DND-41 (cell line): ENCODE measurements at regions not wholly inside any gene's neighbourhood (a gene's known extent, or its start where the extent isn't known, plus 50 kb on each side); places are given as distances from the start of the nearest gene placed in this dataset.
"Not testable (repeated sequence)": the region's sequence is repeated elsewhere in the genome, so short reads cannot be mapped to it uniquely, and the experiment has no call there.

Source experiments
- ATAC-seq: fragments of 200-7000 bp; cut with Tn5 transposase; 3 replicates; pipeline ENCODE4 v1.9.1; 2021; ENCODE audit warnings: low read depth; ENCODE audit not compliant: insufficient read depth
- DNase-seq: peaks from one replicate; pipeline ENCODE4 v3.0.0-alpha.2; 2020
- H2AFZ ChIP-seq: 2 replicates; pipeline ENCODE4 v1.6.0; 2012; ENCODE audit warnings: low read depth, low read length
- H3K27ac ChIP-seq: 2 replicates; pipeline ENCODE4 v1.5.1; 2012; ENCODE audit warnings: low read length, inconsistent platforms
- H3K27me3 ChIP-seq: fragments of 200-600 bp; sonication (generic); 2 replicates; pipeline ENCODE4 v1.6.0; 2012; ENCODE audit warnings: low read length, mild to moderate bottlenecking, inconsistent platforms; ENCODE audit not compliant: insufficient read depth, poor library complexity
- H3K36me3 ChIP-seq: 2 replicates; pipeline ENCODE4 v1.5.1; 2012; ENCODE audit warnings: low read length, inconsistent platforms; ENCODE audit not compliant: insufficient read depth
- H3K4me1 ChIP-seq: 2 replicates; pipeline ENCODE4 v1.5.1; 2012; ENCODE audit warnings: mild to moderate bottlenecking, low read length; ENCODE audit not compliant: insufficient read depth
- H3K4me2 ChIP-seq: 2 replicates; pipeline ENCODE4 v1.6.0; 2012; ENCODE audit warnings: mild to moderate bottlenecking, moderate library complexity, low read length, inconsistent platforms; ENCODE audit not compliant: insufficient read depth
- H3K4me3 ChIP-seq, 2 experiments: fragments of 200-600 bp in 1 of 2; shearing (Covaris generic) in 1 of 2; 2 replicates each; pipeline ENCODE4 v1.5.1; 2012 to 2016; ENCODE audit warnings: inconsistent platforms in 2 of 2, low read length in 2 of 2, mild to moderate bottlenecking in 2 of 2, low read depth in 1 of 2, moderate library complexity in 1 of 2
- H3K79me2 ChIP-seq: 2 replicates; pipeline ENCODE4 v1.6.0; 2012; ENCODE audit warnings: low read length, inconsistent platforms; ENCODE audit not compliant: insufficient read depth
- H3K9ac ChIP-seq: 2 replicates; pipeline ENCODE4 v1.6.0; 2012; ENCODE audit warnings: low read depth, mild to moderate bottlenecking, inconsistent platforms, low read length, moderate library complexity
- H3K9me3 ChIP-seq: 2 replicates; pipeline ENCODE4 v1.5.1; 2012; ENCODE audit warnings: low read length, moderate library complexity, mild to moderate bottlenecking, inconsistent platforms; ENCODE audit not compliant: insufficient read depth, severe bottlenecking
- H4K20me1 ChIP-seq: 2 replicates; pipeline ENCODE4 v1.6.0; 2012; ENCODE audit warnings: low read length; ENCODE audit not compliant: insufficient read depth
- CTCF ChIP-seq: IDR thresholded peaks from 2 replicates; pipeline ENCODE4 v1.5.1; 2012; ENCODE audit warnings: borderline replicate concordance, low read length, moderate library complexity, mild to moderate bottlenecking; ENCODE audit not compliant: poor library complexity, severe bottlenecking; ENCODE audit errors: extremely low read depth
- EZH2 ChIP-seq: IDR thresholded peaks from 3 replicates; pipeline ENCODE4 v1.6.1; 2012; ENCODE audit warnings: borderline replicate concordance, low read depth, mild to moderate bottlenecking, moderate library complexity, low read length, inconsistent platforms; ENCODE audit not compliant: severe bottlenecking

GRCh38 chr9:80976403-80976802 is 712.9 kb downstream of the TLE1 start:
- Histone ChIP-seq H3K9ac (no peak overlapping the region), H3K27ac (no peak overlapping the region), H3K4me1 (peaks cover 3% of the 10 kb centered on the region), H3K4me3 (no peak overlapping the region), H3K9me3 (peaks cover 8% of the 10 kb centered on the region), H3K79me2 (no peaks in the 10 kb centered on the region), H3K4me2 (no peak overlapping the region), H2AFZ (no peak overlapping the region), H3K27me3 (no peaks in the 10 kb centered on the region), H4K20me1 (no peaks in the 10 kb centered on the region), H3K36me3 (no peaks in the 10 kb centered on the region)
- DNase-seq, result no peak
- no peak for ATAC-seq
- TF ChIP-seq EZH2 (no peak), CTCF (no peak)

GRCh38 chr9:80970377-80970776 is 719.0 kb downstream of the TLE1 start:
- not testable (repeated sequence) for H3K79me2 ChIP-seq, H3K4me3 ChIP-seq, H3K36me3 ChIP-seq, H4K20me1 ChIP-seq, H3K4me2 ChIP-seq, ATAC-seq, H2AFZ ChIP-seq, DNase-seq, H3K9me3 ChIP-seq, H3K27ac ChIP-seq, H3K4me1 ChIP-seq, H3K9ac ChIP-seq, H3K27me3 ChIP-seq

DNA sequence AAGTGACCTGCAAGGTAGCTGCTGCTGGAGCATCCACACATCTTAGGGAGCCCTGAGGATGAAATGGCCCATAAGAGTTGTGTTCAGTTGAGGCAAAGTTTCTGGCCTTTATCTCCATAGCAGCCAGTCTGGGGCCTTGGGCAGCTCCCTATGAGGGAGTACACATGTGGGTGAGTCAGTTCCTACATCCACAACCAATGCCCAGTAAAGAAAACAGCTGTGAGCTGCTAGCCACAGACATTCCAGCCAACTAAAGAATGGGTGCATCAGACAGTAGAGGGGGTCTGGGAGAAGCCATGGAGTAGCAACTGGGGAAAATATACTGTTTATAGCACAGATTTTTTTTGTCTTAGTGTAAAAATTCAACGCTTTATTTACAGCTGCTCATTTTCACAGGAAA is 720.7 kb downstream of the TLE1 start:
- Histone ChIP-seq H2AFZ (no peak overlapping the region), H4K20me1 (no peaks in the 10 kb centered on the region), H3K4me2 (no peak overlapping the region), H3K27me3 (no peaks in the 10 kb centered on the region), H3K36me3 (no peaks in the 10 kb centered on the region), H3K4me1 (peaks cover 3% of the 10 kb centered on the region), H3K9ac (no peak overlapping the region), H3K79me2 (no peaks in the 10 kb centered on the region), H3K27ac (no peak overlapping the region), H3K9me3 (no peaks in the 10 kb centered on the region), H3K4me3 (no peak overlapping the region)
- DNase-seq (no peak), ATAC-seq (no peak)
- TF ChIP-seq CTCF (no peak), EZH2 (no peak)

GRCh38 chr9:80964914-80965313 is 724.4 kb downstream of the TLE1 start:
- H3K27me3 ChIP-seq, result no peaks in the 10 kb centered on the region
- no peaks in the 10 kb centered on the region for H3K79me2 ChIP-seq
- H3K9ac ChIP-seq, result no peak overlapping the region
- H3K4me3 ChIP-seq, result no peak overlapping the region
- H3K4me2 ChIP-seq, result no peak overlapping the region
- H3K36me3 ChIP-seq, result no peaks in the 10 kb centered on the region
- no peaks in the 10 kb centered on the region for H4K20me1 ChIP-seq
- DNase-seq (no peak), ATAC-seq (no peak)
- no peak for TF ChIP-seq CTCF
- TF ChIP-seq EZH2, result no peak
- H2AFZ ChIP-seq, result no peak overlapping the region
- H3K9me3 ChIP-seq, result no peaks in the 10 kb centered on the region
- H3K27ac ChIP-seq, result no peak overlapping the region
- H3K4me1 ChIP-seq, result no peaks in the 10 kb centered on the region
